GM18870 (cell line): ENCODE measurements at regions not wholly inside any gene's neighbourhood (a gene's known extent, or its start where the extent isn't known, plus 50 kb on each side); places are given as distances from the start of the nearest gene placed in this dataset.

Source experiments
- ATAC-seq: cut with Tn5 transposase; IDR thresholded peaks from one replicate; pipeline ENCODE4 v1.9.1; 2021; ENCODE audit warnings: moderate library complexity; ENCODE audit not compliant: unreplicated experiment

- no peak for ATAC-seq
These were observed 163.4 kb upstream of the USP24 start for GRCh38 chr1:55378582-55378981.

GRCh38 chr1:55376897-55377296 lies 161.7 kb upstream of the USP24 start:
- ATAC-seq, result no peak

- ATAC-seq, result no peak
These were observed 160.6 kb upstream of the USP24 start for GRCh38 chr1:55375617-55376258.

DNA sequence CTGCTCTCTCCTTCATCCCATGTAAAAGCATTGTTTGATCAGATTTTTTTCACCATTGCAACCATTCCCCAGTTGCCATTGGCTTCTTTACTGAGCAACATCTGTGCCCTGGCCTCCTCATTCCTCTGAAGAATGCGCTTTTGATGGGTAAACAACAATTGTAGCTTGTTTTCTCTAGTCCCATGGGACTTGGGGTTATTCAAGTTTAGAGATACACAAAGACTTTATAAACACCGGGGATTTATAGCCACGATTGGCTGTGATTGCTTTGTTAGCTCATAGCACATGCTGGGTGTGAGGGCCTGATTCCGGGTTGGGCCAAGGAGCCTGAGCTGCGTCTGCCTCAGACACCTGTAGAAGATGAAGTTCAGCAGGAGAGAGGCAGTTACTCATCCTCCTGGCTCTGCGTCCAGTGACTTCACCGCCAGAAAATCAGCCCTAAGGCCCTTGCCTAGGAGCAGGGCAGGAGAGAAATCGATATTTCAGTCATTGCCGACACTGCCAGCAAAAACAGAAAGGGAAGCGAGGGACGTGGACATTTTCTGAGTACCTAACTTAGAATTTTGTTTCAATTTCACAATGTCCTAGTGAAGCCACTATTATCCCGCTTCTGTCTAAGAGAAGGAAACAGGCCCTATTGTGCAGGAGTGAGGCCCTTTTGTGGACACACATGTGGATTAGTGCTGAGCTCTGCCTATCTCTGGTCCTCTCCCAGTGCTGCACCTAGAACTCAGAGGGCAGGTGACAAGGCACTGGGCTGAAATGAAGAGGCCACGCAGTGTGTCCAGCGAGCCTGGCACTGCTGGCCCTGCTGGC lies 159.8 kb upstream of the USP24 start:
- no peak for ATAC-seq

DNA sequence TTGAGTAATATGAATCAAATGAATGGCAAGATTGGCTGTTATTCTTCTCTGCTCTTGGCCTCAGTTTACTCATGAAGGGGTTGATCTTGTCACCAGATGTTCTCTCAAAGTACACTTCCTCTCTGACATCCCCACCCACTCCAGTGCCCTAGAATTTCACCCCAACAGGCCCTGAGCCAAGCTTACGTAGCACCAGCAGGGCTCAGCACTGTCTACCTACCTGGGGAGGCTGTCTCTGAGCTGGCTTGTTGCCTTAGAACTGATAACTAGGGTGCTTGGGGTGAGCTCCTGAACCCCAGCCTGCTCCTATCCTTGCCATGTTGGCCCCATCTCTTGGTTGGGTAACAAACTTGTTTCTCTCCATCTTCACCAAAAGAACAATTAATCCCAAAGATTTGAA lies 159.1 kb upstream of the USP24 start:
- no peak for ATAC-seq

DNA sequence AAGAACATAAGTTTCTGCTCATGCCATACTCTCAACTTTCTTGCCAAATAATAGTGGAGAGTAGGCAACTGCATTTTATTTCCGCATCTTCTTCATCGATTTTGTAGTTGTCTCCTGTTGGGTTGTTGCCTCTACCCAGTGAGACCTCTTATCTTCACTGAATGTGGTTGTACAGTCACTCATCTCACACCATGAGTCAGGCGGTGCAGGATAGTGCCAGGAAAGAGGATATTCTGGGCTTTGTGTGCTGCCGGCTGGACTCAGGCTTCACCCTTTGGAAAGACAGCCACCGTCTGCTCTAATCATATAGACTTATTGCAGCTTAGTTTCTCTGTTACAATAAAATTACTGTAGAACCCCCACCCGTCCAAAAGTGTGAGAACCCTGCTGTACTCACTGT lies 154.3 kb upstream of the USP24 start:
- no peak for ATAC-seq

DNA sequence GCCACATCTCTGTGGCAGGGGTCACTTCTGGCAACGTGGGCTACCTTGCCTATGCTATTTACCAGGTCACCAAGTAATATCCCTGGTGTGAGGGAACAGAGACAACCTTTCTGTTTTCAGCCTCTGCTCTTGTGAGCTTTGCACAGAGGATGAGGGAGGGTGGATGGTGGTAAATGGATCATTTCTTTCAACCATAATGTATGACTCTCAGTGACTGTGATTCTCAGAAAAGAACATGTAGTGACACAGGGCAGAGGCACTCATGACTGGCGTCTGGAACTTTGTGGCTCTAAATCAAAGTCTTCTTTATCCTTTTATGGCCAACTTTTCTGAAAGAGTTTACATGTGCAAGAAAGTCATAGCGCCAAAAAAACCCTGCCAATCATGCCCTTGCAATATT lies 153.5 kb upstream of the USP24 start:
- ATAC-seq, result no peak

DNA sequence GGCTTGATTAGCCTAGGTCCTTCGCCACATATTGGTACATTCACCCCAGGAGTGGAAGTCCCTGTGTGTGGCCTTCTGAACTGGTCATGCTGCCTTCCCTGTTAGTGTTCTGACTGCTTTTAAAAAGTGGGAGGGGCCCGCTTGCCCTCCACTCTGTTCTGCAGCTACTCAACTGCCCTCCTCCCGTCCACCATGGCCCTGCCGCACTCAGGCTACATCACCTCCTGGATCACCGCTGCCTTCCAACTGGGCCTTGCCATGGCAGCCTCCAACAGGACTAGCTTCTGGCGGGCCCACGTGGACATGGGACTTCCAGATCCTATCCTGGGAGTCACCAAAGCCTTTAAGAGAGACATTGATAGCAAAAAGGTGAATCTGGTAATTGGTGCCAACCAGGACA lies 152.1 kb upstream of the USP24 start:
- no peak for ATAC-seq

GRCh38 chr1:55364216-55364615 lies 149.1 kb upstream of the USP24 start:
- ATAC-seq, result no peak

DNA sequence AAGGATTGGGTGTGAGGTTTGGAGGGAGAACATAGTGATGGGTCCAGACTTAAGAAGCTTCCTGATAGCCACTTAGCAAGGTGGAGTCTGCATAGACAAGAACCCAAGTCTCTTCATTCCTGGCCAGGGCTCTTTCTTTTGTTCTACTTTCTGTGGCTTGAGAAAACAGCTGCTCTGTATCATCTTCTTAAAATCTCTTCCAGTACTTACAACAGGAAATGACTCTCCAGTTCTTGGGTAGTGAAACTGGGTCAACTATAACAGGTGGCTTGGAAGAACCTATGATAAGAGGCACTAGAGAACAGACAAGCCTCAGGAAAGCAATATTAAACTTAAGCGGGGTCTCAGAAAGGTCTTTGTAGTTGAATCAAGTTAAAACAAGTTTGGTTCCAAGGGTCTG lies 148.1 kb upstream of the USP24 start:
- no peak for ATAC-seq

DNA sequence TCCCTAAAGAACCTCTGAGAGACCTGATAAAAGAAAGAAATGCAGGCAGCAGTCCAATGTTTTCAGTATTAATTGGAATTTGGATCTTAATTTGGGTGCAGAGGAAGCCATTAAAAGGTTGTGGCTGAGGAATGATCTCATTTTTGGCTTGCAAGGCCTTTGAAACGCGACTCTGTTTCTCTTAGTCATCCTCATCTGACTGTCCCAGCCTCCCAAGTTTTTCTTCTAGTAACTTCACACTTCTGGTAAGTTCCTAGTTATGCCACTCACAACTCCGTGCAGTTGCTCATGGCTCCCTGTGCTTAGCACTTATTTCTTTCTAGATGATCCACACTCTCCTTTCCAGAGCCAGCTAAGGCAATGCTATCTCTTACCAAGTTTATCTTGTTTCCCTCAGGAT lies 147.4 kb upstream of the USP24 start:
- ATAC-seq, result no peak

DNA sequence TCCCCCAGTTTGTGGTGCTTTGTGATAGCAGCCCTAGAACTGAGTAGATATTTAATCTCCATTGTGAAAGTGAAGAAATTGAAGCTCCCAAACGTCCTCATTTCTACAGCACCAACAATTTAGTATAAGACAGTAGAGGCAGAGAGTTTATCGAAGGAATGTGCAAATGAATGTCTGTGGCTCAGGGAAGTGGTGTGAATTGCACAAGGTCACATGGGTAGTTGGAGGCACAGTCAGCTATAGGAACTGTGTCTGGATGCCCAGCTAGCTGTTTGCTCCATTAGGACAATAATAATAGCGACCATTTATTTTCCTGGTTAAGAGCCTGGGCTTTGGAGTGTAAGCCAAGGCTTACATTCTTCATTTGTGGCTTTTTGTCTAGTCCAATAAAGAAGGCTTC lies 144.4 kb upstream of the USP24 start:
- no peak for ATAC-seq

GRCh38 chr1:55358581-55358980 lies 143.4 kb upstream of the USP24 start:
- no peak for ATAC-seq

DNA sequence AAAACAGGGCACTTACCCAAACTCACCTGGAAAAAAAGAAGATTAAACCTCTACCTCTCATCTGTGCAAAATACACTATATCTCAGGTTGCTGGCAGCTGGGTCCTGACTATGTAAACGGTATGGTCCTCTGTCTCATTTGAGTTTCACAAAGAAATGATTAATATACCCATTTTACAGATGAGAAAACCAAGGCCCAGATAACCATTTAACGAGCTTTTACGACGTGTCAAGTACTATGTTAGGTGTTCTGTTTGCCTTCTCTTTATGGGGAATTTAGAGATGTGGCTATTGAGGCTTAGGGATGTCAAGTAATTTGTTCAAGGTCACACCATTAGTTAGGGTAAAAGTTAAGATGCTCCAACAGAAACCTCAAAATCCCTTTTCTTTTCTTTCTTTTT lies 140.4 kb upstream of the USP24 start:
- ATAC-seq, result no peak

- no peak for ATAC-seq
These were observed 138.8 kb upstream of the USP24 start for GRCh38 chr1:55353707-55354620.

- no peak for ATAC-seq
These were observed 137.6 kb upstream of the USP24 start for GRCh38 chr1:55352811-55353180.

- ATAC-seq, result no peak
These were observed 137.1 kb upstream of the USP24 start for GRCh38 chr1:55352080-55352810.

- no peak for ATAC-seq
These were observed 133.2 kb upstream of the USP24 start for GRCh38 chr1:55348356-55348755.

DNA sequence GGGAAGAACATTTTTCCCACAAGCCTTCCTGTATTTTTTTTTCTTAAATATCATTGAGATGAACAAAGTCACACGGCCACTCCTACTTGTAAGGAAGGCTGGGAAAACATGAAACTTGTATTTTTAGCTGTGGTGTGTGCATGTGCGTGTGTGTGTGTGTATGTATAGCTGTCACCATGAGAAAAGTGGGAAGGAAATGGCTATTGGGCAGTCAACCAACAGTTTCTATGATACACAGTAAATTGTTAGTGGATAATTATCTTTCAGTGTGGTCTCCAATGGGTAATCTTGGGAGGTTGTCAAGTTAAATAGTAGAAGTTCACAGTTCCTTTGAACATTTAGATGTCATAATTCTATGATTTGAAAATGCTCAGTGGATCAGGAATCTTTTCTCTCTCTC lies 132.7 kb upstream of the USP24 start:
- no peak for ATAC-seq

DNA sequence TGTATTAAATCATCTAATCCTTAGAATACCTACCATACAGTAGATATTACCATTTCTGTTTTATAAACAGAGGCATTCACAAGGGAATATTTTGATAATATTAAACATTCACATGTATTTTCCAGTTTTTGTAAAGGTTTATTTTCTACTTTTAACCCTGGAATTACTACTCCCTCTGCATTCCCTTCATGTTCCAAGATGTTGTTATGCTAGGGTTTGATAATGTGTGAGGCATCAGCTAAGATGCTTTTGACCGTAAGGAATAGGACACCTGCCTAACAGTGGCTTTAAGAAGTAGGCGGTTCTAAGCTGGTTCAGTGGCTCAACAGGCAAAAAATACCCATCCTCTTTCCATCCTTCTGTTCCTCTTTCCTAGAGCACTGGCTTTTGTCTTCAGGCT lies 131.9 kb upstream of the USP24 start:
- no peak for ATAC-seq

- no peak for ATAC-seq
These were observed 131.4 kb upstream of the USP24 start for GRCh38 chr1:55346586-55346985.
